ENCODE measurements at regions not wholly inside any gene's neighbourhood (a gene's known extent, or its start where the extent isn't known, plus 50 kb on each side); places are given as distances from the start of the nearest gene placed in this dataset.
"Not testable (repeated sequence)": the region's sequence is repeated elsewhere in the genome, so short reads cannot be mapped to it uniquely, and the experiment has no call there.

DNA sequence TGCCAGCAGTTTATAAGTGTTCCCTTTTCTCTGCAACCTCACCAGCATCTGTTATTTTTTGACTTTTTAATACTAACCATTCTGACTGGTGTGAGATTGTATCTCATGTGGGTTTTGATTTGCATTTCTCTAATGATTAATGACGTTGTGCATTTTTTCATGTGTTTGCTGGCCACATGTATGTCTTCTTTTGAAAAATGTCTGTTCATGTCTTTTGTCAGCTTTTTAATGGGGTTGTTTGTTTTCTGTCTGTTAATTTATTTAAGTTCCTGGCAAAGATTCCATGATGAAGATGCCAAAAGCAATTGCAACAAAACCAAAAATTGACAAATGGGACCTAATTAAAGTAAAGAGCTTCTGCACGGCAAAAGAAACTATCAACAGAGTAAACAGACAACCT is 137.2 kb upstream of the JCAD start:
- DNase-seq = not testable (repeated sequence)

DNA sequence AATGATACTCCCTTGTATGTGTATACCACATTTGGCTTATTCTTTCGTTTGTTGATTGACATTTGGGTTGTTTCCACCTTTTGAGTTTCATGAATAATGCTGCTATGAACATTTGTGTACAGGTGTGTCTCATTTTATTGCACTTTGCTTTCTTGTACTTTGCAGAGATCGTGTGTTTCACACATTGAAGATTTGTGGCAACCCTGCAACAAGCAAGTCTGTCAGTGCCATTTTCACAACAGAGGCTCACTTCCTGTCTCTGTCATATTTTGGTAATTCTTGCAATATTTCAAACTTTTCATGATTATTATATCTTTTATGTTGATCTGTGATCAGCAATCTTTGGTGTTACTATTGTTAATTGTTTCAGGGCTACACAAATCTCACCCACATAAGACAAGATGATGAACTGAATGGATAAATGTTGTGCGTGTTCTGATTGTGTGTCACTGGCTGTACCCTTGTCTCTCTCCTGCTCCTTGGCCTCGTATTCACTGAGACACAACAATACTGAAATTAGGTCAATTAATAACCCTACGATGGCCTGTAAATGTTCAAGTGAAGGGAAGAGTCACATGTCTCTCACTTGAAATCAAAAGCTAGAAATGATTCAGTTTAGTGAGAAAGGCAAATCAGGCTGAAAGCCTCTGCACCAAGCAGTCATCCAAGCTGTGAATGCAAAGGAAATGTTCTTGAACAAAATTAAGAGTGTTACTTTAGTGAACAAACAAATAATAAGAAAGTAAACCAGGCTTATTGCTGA is 133.6 kb upstream of the JCAD start:
- DNase-seq = no peak

DNA sequence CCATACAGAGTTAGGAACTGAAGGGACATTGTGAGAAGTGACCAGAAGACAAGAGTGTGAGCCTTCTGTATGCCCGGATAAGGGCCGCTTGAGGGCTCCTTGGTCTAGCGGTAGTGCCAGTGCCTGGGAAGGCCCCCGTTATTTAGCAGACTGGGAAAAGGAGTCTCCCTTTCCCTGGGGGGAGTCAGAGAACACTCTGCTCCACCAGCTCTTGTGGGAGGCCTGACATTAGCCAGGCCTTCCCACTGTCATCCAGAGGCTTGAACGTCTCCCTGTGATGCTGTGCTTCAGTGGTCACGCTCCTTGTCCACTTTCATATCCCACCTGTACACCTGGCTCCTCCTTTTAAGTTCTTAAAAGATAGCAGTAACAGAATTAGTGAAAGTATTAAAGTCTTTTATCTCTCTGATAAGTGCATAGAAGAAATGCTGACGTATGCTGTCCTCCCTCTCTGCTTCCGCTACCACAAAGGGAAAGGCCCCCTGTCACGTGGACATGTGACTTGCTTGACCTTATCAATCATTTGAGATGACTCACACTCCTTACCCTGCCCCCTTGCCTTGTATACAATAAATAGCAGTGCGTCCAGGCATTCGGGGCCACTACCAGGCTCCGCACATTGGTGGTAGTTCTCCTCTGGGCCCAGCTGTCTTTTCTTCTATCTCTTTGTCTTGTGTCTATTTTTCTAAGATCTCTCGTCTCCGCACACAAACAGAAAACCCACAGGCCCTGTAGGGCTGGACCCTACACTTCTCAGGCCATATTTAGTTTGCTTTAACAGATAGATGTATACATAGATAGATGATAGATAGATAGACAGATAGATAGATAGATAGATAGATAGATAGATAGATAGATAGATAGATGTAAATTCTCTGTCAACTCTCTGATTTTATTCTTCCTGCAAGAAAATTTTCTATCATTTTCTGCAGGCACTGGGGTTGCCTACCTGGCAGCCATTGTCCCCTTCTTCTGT is 131.5 kb upstream of the JCAD start:
- no peak for DNase-seq

GRCh38 chr10:30189238-30189580 is 129.8 kb upstream of the JCAD start:
- DNase-seq = no peak

DNA sequence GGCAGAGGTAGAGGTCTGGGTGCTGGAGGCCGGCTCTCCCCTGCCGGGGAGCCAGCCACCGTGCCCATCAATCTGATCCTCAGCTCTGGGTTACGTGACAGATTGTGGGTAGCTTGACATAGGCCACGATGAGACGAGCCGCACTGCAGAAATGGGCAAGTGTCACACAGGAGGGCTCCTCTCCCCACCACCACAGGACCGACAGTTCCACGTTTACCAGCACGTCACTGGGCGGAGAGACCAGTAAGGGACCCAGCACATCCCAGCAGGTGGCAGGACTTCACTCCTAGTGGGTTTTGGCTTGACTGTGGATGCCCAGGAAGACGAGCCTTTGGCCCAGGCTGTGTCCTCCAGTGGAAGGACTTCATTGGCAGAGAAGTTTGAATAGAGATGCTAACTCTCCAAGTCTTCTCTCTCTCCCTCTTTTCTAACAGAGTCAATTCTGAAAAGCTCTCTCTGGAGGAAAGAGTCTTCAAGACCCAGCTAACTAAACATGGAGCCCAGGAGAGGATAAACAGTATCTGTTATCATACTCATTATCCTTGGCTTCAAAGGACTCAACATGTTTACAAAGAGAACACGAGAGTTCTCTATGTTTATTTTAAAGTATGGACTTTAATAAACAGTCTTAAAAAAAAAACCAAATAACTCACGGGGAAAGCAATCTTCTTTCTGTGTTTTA is 129.3 kb upstream of the JCAD start:
- no peak for DNase-seq

GRCh38 chr10:30188101-30188500 is 128.7 kb upstream of the JCAD start:
- DNase-seq = no peak

DNA sequence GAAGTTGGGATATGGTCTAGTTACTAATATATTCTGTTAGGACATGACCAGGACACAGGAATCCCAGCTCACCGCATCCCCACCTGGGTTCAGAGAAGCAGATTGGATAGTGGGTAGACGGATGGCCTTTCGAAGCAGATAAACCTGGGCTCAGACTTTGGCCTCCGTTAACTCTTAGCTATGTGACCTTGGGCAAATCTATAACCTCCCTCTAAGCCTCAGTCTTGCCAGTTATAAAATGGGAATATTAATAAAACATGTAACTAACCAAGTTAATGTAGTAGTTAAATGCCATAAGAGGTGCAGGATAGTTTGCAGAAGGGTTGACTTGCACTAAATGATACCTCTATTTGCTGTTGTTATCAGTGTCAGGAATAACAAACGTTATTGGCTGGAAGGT is 127.6 kb upstream of the JCAD start:
- no peak for DNase-seq

- peak; percentile 16 for DNase-seq
Observed at GRCh38 chr10:30186371-30186875, 127.0 kb upstream of the JCAD start.

- peak; percentile 89 for DNase-seq
Observed at GRCh38 chr10:30185916-30186315, 126.5 kb upstream of the JCAD start.

- no peak for DNase-seq
Observed at GRCh38 chr10:30185341-30185740, 126.0 kb upstream of the JCAD start.

GRCh38 chr10:30184397-30185033 is 125.1 kb upstream of the JCAD start:
- no peak for DNase-seq

DNA sequence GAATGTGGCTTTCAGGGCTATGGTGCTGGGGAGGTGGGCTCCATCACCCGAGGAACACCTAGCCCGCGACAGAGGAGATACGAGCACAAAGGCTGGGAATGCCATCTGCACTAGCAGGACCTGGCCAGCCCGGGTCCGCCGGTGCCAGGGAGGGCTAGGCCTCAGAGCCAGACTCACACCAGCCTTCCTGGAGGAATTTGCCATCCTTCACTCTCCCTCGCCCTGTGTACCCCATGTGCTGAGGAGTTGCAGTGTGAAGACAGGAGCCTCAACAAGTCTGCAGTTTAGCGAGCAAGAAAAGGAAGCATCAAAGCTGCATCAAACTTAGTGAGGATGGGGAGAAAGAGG is 123.6 kb upstream of the JCAD start:
- no peak for DNase-seq

DNA sequence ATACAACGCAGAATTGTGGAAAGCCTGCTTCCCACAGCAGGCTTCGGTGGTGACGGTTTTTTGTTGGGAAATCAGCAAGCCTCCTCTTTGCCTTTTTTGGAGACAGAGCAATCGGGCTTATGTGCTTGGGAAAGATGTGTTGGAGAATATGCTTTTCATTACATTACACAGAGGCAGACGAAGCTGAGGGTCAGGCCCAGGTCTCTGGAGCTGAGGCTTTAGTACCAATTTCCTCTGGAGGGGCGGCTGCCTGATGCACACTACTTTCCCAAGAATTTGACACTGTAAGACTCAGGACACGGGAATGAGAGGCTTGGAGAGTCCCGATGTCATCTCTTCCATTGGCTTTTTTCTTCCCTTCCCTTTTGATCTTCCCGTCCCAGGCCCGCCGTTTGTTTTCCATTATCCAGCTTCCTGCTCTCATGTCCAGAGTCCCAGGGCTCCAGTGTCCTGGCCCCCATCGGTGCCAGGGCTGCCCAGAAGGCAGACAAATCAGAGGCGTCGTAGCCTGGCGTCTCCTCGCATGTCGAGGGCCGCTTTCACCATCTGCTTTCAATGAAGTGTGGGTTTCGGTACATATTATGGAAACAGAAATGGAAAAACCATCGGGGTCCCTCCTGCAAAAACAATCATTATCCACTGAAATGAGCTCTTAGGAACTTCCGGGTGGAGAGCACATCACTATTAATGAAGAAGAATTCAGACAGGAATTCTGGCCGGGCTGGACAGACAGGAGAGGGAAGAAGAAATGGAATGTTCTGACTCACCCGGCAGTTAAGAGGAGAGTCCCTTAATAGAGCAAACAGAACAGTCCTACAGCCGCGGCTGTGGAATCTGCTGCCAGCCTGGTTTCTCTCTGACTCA is 123.0 kb upstream of the JCAD start:
- DNase-seq = peak; percentile 85

GRCh38 chr10:30178356-30178964 is 119.1 kb upstream of the JCAD start:
- peak; percentile 90 for DNase-seq

GRCh38 chr10:30176776-30177533 is 117.6 kb upstream of the JCAD start:
- no peak for DNase-seq

DNA sequence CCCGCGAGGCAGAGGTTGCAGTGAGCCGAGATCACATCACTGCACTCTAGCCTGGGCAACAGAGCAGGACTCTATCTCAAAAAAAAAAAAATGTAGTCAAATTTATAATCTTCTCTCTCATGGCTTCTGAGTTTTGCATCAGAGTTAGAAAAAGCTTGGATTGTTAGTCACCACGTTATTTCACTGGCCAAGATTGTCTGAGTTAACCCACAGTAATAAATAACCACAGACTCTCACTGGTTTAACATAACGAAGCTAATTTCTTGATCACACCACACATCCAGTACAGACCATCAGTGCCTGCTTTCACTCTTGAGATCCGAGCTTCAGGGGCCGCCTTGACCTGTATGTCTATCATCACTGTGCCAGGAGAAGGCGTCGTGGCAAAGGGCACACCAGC is 116.8 kb upstream of the JCAD start:
- DNase-seq = peak; percentile 64

DNA sequence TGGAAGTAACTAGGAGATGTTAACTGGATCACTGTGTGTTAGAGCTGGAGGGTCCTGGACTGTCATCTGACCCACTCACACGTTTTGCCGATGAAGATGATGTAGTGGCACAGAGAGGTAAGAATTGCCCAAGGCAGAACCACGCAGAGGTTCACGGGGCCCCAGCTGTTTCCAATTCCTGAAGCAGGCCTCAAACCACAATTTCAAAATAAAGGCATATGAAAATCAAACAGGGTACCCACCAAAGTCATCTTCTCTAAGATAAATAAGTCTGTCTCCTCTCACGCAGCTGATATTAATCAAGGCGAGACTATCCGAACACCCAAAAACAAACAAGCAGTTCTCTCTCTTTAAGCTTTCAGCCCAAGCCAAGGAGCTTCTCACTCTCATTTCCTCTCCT is 113.3 kb upstream of the JCAD start:
- DNase-seq = no peak

DNA sequence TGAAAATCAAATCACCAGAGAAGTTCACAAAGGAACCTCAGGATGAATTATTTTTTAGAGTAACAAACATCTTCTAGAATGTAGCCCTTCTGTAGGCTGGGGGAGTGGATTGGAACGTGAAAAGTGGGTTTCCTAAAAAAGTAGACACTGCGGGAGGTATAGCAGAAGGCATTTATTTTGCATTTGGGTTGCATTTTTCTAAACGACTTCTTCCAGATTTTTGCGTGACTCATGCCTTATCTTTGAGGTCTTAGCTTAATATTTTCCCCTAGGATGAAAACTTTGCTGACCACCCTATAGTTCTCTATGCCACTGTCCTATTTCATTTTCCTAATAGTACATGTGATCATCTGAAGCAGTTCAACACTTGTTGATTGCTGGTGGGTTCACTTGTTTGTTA is 112.7 kb upstream of the JCAD start:
- DNase-seq = no peak

DNA sequence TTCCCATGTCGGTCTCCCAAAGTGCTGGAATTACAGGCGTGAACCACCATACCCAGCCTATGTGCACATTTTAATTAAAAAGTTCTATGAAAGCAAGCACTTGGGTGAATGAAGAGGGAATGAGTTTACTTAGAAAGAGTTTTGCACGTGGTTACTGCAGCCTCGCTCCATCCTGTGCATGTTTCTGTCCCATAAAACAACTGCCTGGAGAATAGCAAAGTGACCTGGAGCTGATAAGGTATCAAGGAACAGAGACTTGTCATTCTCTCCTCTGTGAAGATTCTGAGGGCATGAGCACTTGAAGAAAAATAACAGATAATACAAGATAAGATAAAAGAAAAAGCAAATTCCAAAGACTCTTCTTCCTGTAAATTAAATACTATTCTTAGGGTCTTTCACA is 112.2 kb upstream of the JCAD start:
- no peak for DNase-seq

DNA sequence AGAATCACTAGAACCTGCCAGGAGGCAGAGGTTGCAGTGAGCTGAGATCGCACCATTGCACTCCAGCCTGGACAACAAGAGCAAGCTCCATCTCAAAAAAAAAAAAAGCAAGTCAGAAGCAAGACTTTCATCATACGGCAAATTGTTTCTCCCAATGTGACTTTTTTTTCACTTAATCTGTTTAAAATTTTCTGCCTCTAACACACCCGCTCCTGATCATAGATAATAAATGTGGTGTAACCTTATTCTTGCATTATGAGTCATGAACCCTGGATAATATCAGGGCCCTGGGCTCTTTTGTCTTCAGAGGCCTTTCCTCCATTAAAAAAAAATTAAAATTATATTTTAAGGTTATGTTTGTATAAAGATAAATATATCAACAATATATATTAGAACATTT is 111.4 kb upstream of the JCAD start:
- DNase-seq = no peak

DNA sequence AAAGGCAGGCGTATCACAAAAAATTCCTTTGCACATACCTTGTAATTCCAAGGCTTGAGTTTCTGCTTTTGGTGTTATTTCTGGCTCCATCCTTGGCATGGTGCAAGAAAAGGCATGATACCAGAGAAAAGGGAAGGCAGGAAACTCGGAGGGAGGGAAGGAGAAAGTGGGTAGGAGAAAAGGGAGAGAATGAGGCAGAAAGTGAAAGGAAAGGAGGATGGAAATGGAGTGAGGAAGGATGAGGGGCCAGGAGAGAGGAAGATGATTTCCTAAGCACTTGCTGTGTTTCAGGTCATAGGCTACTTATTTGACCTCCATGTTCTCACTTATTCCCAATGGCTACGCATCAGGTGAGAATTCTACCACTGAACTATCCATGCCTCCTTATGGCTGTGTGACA is 110.8 kb upstream of the JCAD start:
- no peak for DNase-seq

All from HCEC 1CT (cell line).